Neural cell (in vitro differentiated cells): ENCODE measurements at regions not wholly inside any gene's neighbourhood (a gene's known extent, or its start where the extent isn't known, plus 50 kb on each side); places are given as distances from the start of the nearest gene placed in this dataset.

ENCODE experiments used
- CTCF ChIP-seq: fragments of 450-650 bp; IDR thresholded peaks from 2 replicates; pipeline ENCODE4 v1.5.1; 2014; ENCODE audit warnings: antibody characterized with exemption, mild to moderate bottlenecking, moderate library complexity; ENCODE audit not compliant: poor library complexity, severe bottlenecking
- POLR2AphosphoS5 ChIP-seq: IDR thresholded peaks from 2 replicates; pipeline ENCODE4 v1.6.1; 2012
- TAF1 ChIP-seq: IDR thresholded peaks from 2 replicates; pipeline ENCODE4 v1.6.1; 2012; ENCODE audit warnings: low read depth

- TF ChIP-seq TAF1 (no peak), CTCF (no peak), POLR2AphosphoS5 (no peak)
Observed at GRCh38 chr3:86869566-86869965, 121.4 kb downstream of the VGLL3 start.
